ENCODE measurements at regions not wholly inside any gene's neighbourhood (a gene's known extent, or its start where the extent isn't known, plus 50 kb on each side); places are given as distances from the start of the nearest gene placed in this dataset.
A peak's percentile ranks its signal among the peaks of the same experiment; 100 is the strongest.

DNA sequence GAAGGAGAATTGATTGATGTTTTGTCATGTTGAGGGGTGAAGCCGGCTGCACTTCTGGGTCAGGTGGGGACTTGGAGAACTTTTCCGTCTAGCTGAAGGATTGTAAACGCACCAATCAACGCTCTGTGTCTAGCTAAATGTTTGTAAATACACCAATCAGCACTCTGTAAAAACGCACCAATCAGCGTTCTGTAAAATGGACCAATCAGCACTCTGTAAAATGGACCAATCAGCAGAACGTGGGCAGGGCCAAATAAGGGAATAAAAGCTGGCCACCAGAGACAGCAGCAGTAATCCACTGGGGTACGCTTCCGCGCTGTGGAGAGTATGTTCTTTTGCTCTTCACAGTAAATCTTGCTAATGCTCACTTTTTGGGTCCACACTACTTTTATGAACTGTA is 384.1 kb downstream of the FOXG1 start:
- no peak for DNase-seq
- H3K36me3 ChIP-seq (replicated peaks): no peaks in the 10 kb centered on the region
- TF ChIP-seq, protein P1, sequence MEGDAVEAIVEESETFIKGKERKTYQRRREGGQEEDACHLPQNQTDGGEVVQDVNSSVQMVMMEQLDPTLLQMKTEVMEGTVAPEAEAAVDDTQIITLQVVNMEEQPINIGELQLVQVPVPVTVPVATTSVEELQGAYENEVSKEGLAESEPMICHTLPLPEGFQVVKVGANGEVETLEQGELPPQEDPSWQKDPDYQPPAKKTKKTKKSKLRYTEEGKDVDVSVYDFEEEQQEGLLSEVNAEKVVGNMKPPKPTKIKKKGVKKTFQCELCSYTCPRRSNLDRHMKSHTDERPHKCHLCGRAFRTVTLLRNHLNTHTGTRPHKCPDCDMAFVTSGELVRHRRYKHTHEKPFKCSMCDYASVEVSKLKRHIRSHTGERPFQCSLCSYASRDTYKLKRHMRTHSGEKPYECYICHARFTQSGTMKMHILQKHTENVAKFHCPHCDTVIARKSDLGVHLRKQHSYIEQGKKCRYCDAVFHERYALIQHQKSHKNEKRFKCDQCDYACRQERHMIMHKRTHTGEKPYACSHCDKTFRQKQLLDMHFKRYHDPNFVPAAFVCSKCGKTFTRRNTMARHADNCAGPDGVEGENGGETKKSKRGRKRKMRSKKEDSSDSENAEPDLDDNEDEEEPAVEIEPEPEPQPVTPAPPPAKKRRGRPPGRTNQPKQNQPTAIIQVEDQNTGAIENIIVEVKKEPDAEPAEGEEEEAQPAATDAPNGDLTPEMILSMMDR (IDR thresholded peaks at IDR 0.05; ENCODE audit: low read depth, low read length, missing control alignments): no peak
- in situ Hi-C loops (cut with HindIII; ENCODE audit: low pct_ligation_motif_present, low sequenced_read_pairs): no loop called here
- no peaks in the 10 kb centered on the region for H3K27me3 ChIP-seq (replicated peaks)
- no peak overlapping the region for H3K27ac ChIP-seq
- H3K4me3 ChIP-seq (ENCODE audit: low read depth, low read length): no peak overlapping the region

DNA sequence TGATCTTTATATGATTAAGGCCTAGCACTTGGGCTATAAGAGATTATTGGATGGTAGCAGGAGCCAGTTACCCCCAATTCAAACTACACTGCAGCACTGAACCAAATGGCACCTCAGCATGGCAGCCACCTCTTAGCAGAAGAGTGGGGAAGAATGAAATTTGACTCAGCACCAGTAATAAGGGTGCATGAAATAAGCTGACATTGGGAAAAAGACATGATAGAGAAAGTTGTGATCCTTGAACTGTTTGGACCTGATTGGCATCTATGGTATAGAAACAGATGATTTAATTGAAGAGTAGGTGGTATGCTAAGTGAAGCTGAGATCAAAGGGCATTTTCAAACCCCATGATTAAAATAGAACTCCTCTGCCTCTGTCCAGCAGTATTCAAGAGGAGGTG is 389.5 kb downstream of the FOXG1 start:
- in situ Hi-C loops (cut with HindIII; ENCODE audit: low pct_ligation_motif_present, low sequenced_read_pairs): no loop called here
- TF ChIP-seq, protein P1 (IDR thresholded peaks at IDR 0.05; ENCODE audit: low read depth, low read length, missing control alignments): no peak
- H3K27ac ChIP-seq: no peak overlapping the region
- no peak for DNase-seq
- H3K27me3 ChIP-seq (replicated peaks): no peaks in the 10 kb centered on the region
- H3K36me3 ChIP-seq (replicated peaks): no peaks in the 10 kb centered on the region
- H3K4me3 ChIP-seq (ENCODE audit: low read depth, low read length): no peak overlapping the region

DNA sequence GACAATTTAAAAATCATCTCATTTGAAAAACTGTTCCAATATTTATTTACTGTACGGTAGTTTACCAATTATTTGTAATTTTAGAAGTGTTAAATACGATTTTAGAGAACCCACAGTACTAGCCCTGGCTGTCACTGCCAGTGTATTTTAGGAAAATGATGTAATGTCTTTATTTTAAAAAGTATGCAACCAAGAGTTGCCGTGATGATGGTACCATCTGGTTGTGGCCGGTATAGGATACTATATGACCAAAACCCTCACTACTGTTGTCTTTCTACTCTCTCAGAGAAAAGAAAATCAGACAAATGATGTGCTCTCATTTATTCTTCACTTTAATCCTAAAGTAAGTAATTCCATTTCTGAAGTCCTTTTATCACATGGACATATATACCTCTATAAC is 395.0 kb downstream of the FOXG1 start:
- no peak for DNase-seq
- no peaks in the 10 kb centered on the region for H3K36me3 ChIP-seq (replicated peaks)
- TF ChIP-seq, protein P1 (IDR thresholded peaks at IDR 0.05; ENCODE audit: low read depth, low read length, missing control alignments): no peak
- H3K4me3 ChIP-seq (ENCODE audit: low read depth, low read length): no peak overlapping the region
- in situ Hi-C loops (cut with HindIII; ENCODE audit: low pct_ligation_motif_present, low sequenced_read_pairs): no loop called here
- no peak overlapping the region for H3K27ac ChIP-seq
- H3K27me3 ChIP-seq (replicated peaks): no peaks in the 10 kb centered on the region

DNA sequence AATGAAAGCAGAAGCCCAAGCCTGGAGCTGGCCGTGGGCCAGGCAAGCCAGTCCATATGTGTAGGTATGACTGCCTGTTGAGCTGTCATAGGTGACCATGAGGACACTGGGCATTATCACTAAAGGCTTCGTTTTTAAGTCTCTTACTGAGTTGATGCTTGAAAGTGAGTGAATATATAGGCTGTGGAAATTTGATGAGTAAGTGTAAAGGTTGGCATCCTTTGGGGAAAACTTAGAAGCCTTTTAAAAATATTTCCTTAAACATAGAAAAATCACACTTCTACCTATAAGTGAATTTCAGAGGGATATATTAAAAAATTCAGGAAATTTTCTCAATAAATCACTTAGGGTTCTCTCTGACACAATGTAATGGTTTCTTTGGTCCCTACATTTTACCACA is 396.5 kb downstream of the FOXG1 start:
- no peaks in the 10 kb centered on the region for H3K27me3 ChIP-seq (replicated peaks)
- TF ChIP-seq, protein P1 (IDR thresholded peaks at IDR 0.05; ENCODE audit: low read depth, low read length, missing control alignments): no peak
- DNase-seq: no peak

DNA sequence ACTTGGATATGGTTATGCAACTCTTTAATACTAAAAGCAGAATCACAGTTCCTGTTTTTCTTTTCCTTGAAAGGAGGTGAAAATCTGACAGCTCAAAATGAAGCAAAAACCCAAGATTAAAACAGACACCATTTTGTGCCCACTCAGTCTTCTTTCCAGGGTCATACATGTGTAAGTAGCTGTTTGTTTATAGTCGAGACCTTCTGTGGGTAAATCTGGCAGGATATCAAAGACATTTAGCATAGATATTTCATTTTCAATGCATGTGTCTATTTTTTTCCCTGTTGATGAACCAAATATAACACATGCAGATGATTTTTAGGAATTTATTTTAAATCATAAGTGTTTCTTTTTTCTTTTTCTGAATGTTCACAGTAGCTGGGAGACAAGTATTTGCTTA is 398.8 kb downstream of the FOXG1 start:
- TF ChIP-seq, protein P1 (IDR thresholded peaks at IDR 0.05; ENCODE audit: low read depth, low read length, missing control alignments): no peak
- in situ Hi-C loops (cut with HindIII; ENCODE audit: low pct_ligation_motif_present, low sequenced_read_pairs): no loop called here
- Histone ChIP-seq H3K4me3 (ENCODE audit: low read depth, low read length) (no peak overlapping the region), H3K27ac (no peak overlapping the region), H3K27me3 (replicated peaks) (no peaks in the 10 kb centered on the region), H3K36me3 (replicated peaks) (no peaks in the 10 kb centered on the region)
- no peak for DNase-seq

More for the DNA sequence above, 396.5 kb downstream of the FOXG1 start:
- in situ Hi-C loops (cut with HindIII; ENCODE audit: low pct_ligation_motif_present, low sequenced_read_pairs): no loop called here
- Histone ChIP-seq H3K4me3 (ENCODE audit: low read depth, low read length) (no peak overlapping the region), H3K27ac (no peak overlapping the region), H3K36me3 (replicated peaks) (no peaks in the 10 kb centered on the region)

DNA sequence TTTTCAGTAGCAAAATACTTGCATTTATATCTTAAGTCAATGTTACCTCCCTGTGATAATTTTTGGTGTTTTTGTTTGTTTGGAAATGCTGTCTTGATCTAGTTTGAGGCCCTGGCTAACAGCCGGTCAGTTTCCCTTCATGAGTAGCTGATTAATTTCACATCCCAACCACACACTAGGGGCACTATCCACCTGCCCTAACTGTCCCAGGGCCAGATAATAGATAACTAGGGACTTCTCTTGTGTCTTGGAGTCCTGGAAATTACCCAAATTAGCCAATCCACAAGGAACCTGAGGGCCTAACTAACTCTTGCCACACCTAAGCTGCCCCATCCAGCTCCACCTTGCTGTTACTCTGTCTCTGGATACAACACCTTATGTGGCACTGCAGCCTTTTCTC is 399.9 kb downstream of the FOXG1 start:
- TF ChIP-seq, protein P1 (IDR thresholded peaks at IDR 0.05; ENCODE audit: low read depth, low read length, missing control alignments): peak; percentile 19
- no peak overlapping the region for H3K4me3 ChIP-seq (ENCODE audit: low read depth, low read length)
- no peaks in the 10 kb centered on the region for H3K36me3 ChIP-seq (replicated peaks)
- H3K27me3 ChIP-seq (replicated peaks): no peaks in the 10 kb centered on the region
- no peak overlapping the region for H3K27ac ChIP-seq
- no peak for DNase-seq
- in situ Hi-C loops (cut with HindIII; ENCODE audit: low pct_ligation_motif_present, low sequenced_read_pairs): no loop called here

Data from brain microvascular endothelial cell (primary cell).